ENCODE measurements at regions not wholly inside any gene's neighbourhood (a gene's known extent, or its start where the extent isn't known, plus 50 kb on each side); places are given as distances from the start of the nearest gene placed in this dataset.

DNA sequence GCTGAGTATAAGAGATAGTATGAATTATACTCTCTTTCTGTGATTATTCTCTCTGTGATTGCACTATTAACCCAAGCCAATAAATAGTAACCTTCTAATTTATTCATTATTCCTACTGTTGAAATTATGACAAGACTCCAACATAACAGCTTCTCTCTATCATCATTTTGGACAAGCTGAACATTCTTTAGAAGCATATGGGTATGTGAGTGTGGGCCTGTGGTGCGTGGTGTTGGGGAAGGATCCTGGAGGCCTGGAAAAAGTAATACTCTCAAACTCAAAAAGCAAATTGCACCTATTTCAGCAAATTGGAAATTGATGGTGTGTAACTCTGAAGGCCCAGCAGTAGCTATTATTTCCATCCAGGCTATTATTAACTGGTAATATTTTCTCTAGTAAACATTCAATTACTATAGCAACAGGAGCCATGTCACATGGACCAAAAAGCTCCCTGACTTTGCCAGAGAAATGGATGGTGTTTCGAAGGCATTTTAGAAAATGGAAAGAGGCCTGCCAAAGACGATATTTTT, 502.8 kb downstream of the LTN1 start:
- Histone ChIP-seq H3K9ac (ENCODE audit: low read length) (no peak overlapping the region), H2AFZ (ENCODE audit: low read length) (no peak overlapping the region), H4K20me1 (ENCODE audit: insufficient read depth, low read depth, low read length) (no peaks in the 10 kb centered on the region)

GRCh38 chr21:28489162-28489561, 503.5 kb downstream of the LTN1 start:
- H3K9ac ChIP-seq (ENCODE audit: low read length): no peak overlapping the region
- H2AFZ ChIP-seq (ENCODE audit: low read length): no peak overlapping the region
- no peak overlapping the region for H3K4me3 ChIP-seq (ENCODE audit: low read length)
- no peaks in the 10 kb centered on the region for H3K9me3 ChIP-seq (ENCODE audit: low read length)
- no peaks in the 10 kb centered on the region for H3K9me2 ChIP-seq (replicated peaks; ENCODE audit: insufficient read depth, low read length)
- H3K4me1 ChIP-seq (ENCODE audit: low read length): peaks cover 12% of the 10 kb centered on the region
- no peak overlapping the region for H3K4me2 ChIP-seq (ENCODE audit: low read depth, low read length, poor library complexity, severe bottlenecking)
- no peak for DNase-seq
- H3K27me3 ChIP-seq (ENCODE audit: low read length): no peaks in the 10 kb centered on the region
- no peaks in the 10 kb centered on the region for H4K20me1 ChIP-seq (ENCODE audit: insufficient read depth, low read depth, low read length)
- H3K79me2 ChIP-seq (ENCODE audit: low read length): no peaks in the 10 kb centered on the region
- H3K27ac ChIP-seq (ENCODE audit: low read length): no peak overlapping the region
- H3K36me3 ChIP-seq (ENCODE audit: insufficient read depth, low read length): no peaks in the 10 kb centered on the region

More for the DNA sequence above, 502.8 kb downstream of the LTN1 start:
- H3K4me3 ChIP-seq (ENCODE audit: low read length): no peak overlapping the region
- H3K27me3 ChIP-seq (ENCODE audit: low read length): no peaks in the 10 kb centered on the region
- DNase-seq: no peak
- no peaks in the 10 kb centered on the region for H3K79me2 ChIP-seq (ENCODE audit: low read length)
- no peaks in the 10 kb centered on the region for H3K36me3 ChIP-seq (ENCODE audit: insufficient read depth, low read length)
- no peak overlapping the region for H3K27ac ChIP-seq (ENCODE audit: low read length)
- peaks cover 12% of the 10 kb centered on the region for H3K4me1 ChIP-seq (ENCODE audit: low read length)
- no peaks in the 10 kb centered on the region for H3K9me3 ChIP-seq (ENCODE audit: low read length)
- no peaks in the 10 kb centered on the region for H3K9me2 ChIP-seq (replicated peaks; ENCODE audit: insufficient read depth, low read length)
- H3K4me2 ChIP-seq (ENCODE audit: low read depth, low read length, poor library complexity, severe bottlenecking): no peak overlapping the region

DNA sequence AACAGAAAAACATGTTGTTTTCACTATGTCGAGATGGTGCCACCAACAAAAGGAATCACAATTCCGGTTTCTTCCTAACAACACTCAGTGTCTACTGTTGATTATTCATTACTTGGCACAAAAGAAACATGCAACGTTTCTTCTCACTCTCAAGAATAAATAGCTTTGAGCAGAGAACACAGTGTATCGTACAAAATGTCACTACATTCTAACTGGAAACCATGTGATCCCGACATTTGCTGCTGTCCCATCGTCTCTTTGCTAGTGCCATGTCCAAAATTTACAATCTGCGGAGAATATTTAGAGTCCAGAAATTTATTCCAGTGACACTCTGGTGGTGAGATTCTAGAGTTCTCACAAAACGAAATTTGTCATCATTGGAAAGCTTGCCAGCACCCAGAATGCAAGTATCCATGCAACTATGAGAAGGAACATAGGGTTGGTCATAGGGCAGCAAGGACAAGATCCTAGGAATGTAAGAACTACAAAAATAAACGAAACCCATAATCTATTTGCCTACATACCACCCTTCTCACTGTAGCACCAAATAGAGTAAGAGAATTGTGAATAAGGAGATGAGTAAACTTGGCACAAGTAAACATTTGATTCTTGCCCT, 505.1 kb downstream of the LTN1 start:
- Histone ChIP-seq H3K9ac (ENCODE audit: low read length) (no peak overlapping the region), H3K4me2 (ENCODE audit: low read depth, low read length, poor library complexity, severe bottlenecking) (no peak overlapping the region), H3K9me3 (ENCODE audit: low read length) (no peaks in the 10 kb centered on the region), H3K27ac (ENCODE audit: low read length) (no peak overlapping the region), H3K79me2 (ENCODE audit: low read length) (no peaks in the 10 kb centered on the region), H3K9me2 (replicated peaks; ENCODE audit: insufficient read depth, low read length) (no peaks in the 10 kb centered on the region), H3K4me3 (ENCODE audit: low read length) (no peak overlapping the region), H3K27me3 (ENCODE audit: low read length) (no peaks in the 10 kb centered on the region), H3K4me1 (ENCODE audit: low read length) (peaks cover 24% of the 10 kb centered on the region), H2AFZ (ENCODE audit: low read length) (no peak overlapping the region), H4K20me1 (ENCODE audit: insufficient read depth, low read depth, low read length) (no peaks in the 10 kb centered on the region), H3K36me3 (ENCODE audit: insufficient read depth, low read length) (no peaks in the 10 kb centered on the region)
- DNase-seq: no peak

GRCh38 chr21:28485301-28486022, 507.2 kb downstream of the LTN1 start:
- no peak for DNase-seq
- Histone ChIP-seq H3K4me2 (ENCODE audit: low read depth, low read length, poor library complexity, severe bottlenecking) (peak overlapping the region; percentile 34), H3K9me3 (ENCODE audit: low read length) (no peaks in the 10 kb centered on the region), H4K20me1 (ENCODE audit: insufficient read depth, low read depth, low read length) (no peaks in the 10 kb centered on the region), H3K36me3 (ENCODE audit: insufficient read depth, low read length) (no peaks in the 10 kb centered on the region), H3K4me1 (ENCODE audit: low read length) (peaks cover 45% of the 10 kb centered on the region), H3K79me2 (ENCODE audit: low read length) (no peaks in the 10 kb centered on the region), H2AFZ (ENCODE audit: low read length) (no peak overlapping the region), H3K9me2 (replicated peaks; ENCODE audit: insufficient read depth, low read length) (no peaks in the 10 kb centered on the region), H3K4me3 (ENCODE audit: low read length) (no peak overlapping the region), H3K27me3 (ENCODE audit: low read length) (no peaks in the 10 kb centered on the region), H3K27ac (ENCODE audit: low read length) (peak overlapping the region; percentile 23; the same call in 1 of the 2 replicates), H3K9ac (ENCODE audit: low read length) (no peak overlapping the region)

DNA sequence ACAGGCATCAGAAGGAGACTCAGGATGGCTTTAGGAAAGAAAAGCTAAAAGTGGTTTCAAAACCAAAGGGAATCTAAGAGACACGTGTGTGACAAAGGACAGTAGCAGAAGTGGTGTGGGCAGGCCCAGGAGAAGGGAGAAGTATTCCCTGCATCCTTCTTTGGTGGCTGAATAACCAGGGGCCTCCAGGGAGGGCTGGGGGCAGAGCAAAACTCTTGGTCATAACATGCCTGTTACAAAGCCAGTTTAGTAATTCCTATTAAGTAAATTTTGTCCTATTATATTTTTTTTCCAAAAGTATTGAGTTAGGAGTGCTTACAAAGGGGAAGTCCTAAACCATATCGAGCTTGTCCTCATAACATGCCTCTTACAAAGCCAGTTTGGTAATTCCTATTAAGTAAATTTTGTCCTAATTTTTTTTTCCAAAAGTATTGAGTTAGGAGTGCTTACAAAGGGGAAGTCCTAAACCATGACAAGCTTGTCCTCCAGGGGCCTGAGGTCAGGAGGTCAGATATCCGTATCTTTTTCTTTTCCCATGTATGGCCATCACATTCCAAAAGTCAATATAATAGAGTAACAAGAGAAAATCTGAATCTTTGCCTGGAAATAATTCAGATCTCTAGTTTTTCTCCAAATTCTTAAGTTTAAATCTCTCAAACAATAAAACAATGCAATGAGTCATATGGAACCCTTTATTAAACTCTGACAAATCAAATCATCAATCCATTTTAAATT, 509.2 kb downstream of the LTN1 start:
- no peak for DNase-seq
- H2AFZ ChIP-seq (ENCODE audit: low read length): no peak overlapping the region
- no peaks in the 10 kb centered on the region for H3K27me3 ChIP-seq (ENCODE audit: low read length)
- no peaks in the 10 kb centered on the region for H3K36me3 ChIP-seq (ENCODE audit: insufficient read depth, low read length)
- no peaks in the 10 kb centered on the region for H3K9me2 ChIP-seq (replicated peaks; ENCODE audit: insufficient read depth, low read length)
- no peak overlapping the region for H3K27ac ChIP-seq (ENCODE audit: low read length)
- H3K9me3 ChIP-seq (ENCODE audit: low read length): no peaks in the 10 kb centered on the region
- H3K9ac ChIP-seq (ENCODE audit: low read length): no peak overlapping the region
- H3K4me1 ChIP-seq (ENCODE audit: low read length): peaks cover 65% of the 10 kb centered on the region
- H3K4me3 ChIP-seq (ENCODE audit: low read length): no peak overlapping the region
- H3K4me2 ChIP-seq (ENCODE audit: low read depth, low read length, poor library complexity, severe bottlenecking): peak overlapping the region; percentile 6
- no peaks in the 10 kb centered on the region for H4K20me1 ChIP-seq (ENCODE audit: insufficient read depth, low read depth, low read length)
- no peaks in the 10 kb centered on the region for H3K79me2 ChIP-seq (ENCODE audit: low read length)

- Histone ChIP-seq H3K27me3 (ENCODE audit: low read length) (no peaks in the 10 kb centered on the region), H3K79me2 (ENCODE audit: low read length) (no peaks in the 10 kb centered on the region), H3K27ac (ENCODE audit: low read length) (no peak overlapping the region), H3K4me3 (ENCODE audit: low read length) (no peak overlapping the region), H3K9me3 (ENCODE audit: low read length) (peaks cover under 1% of the 10 kb centered on the region; the same call in 1 of the 2 replicates), H2AFZ (ENCODE audit: low read length) (no peak overlapping the region), H4K20me1 (ENCODE audit: insufficient read depth, low read depth, low read length) (no peaks in the 10 kb centered on the region), H3K36me3 (ENCODE audit: insufficient read depth, low read length) (no peaks in the 10 kb centered on the region), H3K9ac (ENCODE audit: low read length) (no peak overlapping the region), H3K4me2 (ENCODE audit: low read depth, low read length, poor library complexity, severe bottlenecking) (peak overlapping the region; percentile 13), H3K9me2 (replicated peaks; ENCODE audit: insufficient read depth, low read length) (no peaks in the 10 kb centered on the region), H3K4me1 (ENCODE audit: low read length) (peaks cover 73% of the 10 kb centered on the region)
- DNase-seq: no peak
Observed at GRCh38 chr21:28482657-28483056, 510.0 kb downstream of the LTN1 start.

- H3K9ac ChIP-seq (ENCODE audit: low read length): peak overlapping the region; percentile 51
- H3K9me3 ChIP-seq (ENCODE audit: low read length): peaks cover 4% of the 10 kb centered on the region; the same call in 1 of the 2 replicates
Observed at GRCh38 chr21:28480470-28480869, 512.2 kb downstream of the LTN1 start.

More at GRCh38 chr21:28480470-28480869, 512.2 kb downstream of the LTN1 start:
- Histone ChIP-seq H3K4me1 (ENCODE audit: low read length) (peaks cover 85% of the 10 kb centered on the region), H3K4me2 (ENCODE audit: low read depth, low read length, poor library complexity, severe bottlenecking) (peak overlapping the region; percentile 65), H3K4me3 (ENCODE audit: low read length) (peak overlapping the region; percentile 48), H3K79me2 (ENCODE audit: low read length) (no peaks in the 10 kb centered on the region), H3K9me2 (replicated peaks; ENCODE audit: insufficient read depth, low read length) (no peaks in the 10 kb centered on the region), H4K20me1 (ENCODE audit: insufficient read depth, low read depth, low read length) (no peaks in the 10 kb centered on the region), H3K27me3 (ENCODE audit: low read length) (no peaks in the 10 kb centered on the region), H3K36me3 (ENCODE audit: insufficient read depth, low read length) (no peaks in the 10 kb centered on the region), H3K27ac (ENCODE audit: low read length) (peak overlapping the region; percentile 98), H2AFZ (ENCODE audit: low read length) (no peak overlapping the region)
- DNase-seq: peak; percentile 94
